Activated naive CD4-positive, alpha-beta T cell treated with anti-CD3 and anti-CD28 coated beads for 36 hours (primary cell): ENCODE measurements at regions not wholly inside any gene's neighbourhood (a gene's known extent, or its start where the extent isn't known, plus 50 kb on each side); places are given as distances from the start of the nearest gene placed in this dataset.

Source experiments
- CTCF ChIA-PET: fragments of 350-600 bp; sonication (Branson Sonifier 250); formaldehyde crosslinking; loops from one replicate; lab custom pipeline; 2021; ENCODE audit warnings: antibody characterized with exemption; lab: Charles Lee
- DNase-seq: peaks from one replicate; pipeline ENCODE4 v3.0.0-alpha.2; 2020
- H3K27ac Mint-ChIP-seq: one replicate; pipeline ENCODE4 v1.8.0; 2021; ENCODE audit warnings: mild to moderate bottlenecking, mixed read lengths
- H3K27me3 Mint-ChIP-seq: one replicate; pipeline ENCODE4 v1.8.0; 2021; ENCODE audit warnings: low read depth, mixed read lengths
- H3K36me3 Mint-ChIP-seq: one replicate; pipeline ENCODE4 v1.8.0; 2021; ENCODE audit warnings: low read depth, mixed read lengths
- H3K4me1 Mint-ChIP-seq: one replicate; pipeline ENCODE4 v1.8.0; 2021; ENCODE audit warnings: low read depth, mixed read lengths
- H3K4me3 Mint-ChIP-seq: one replicate; pipeline ENCODE4 v1.8.0; 2021; ENCODE audit warnings: mild to moderate bottlenecking, moderate library complexity, mixed read lengths
- H3K9me3 Mint-ChIP-seq: one replicate; pipeline ENCODE4 v1.8.0; 2021; ENCODE audit warnings: mixed read lengths
- intact Hi-C: fragments of 100-400 bp; cut with micrococcal nuclease; formaldehyde crosslinking; loops from one replicate; pipeline ENCODE4 v1.15.1; 2023

DNA sequence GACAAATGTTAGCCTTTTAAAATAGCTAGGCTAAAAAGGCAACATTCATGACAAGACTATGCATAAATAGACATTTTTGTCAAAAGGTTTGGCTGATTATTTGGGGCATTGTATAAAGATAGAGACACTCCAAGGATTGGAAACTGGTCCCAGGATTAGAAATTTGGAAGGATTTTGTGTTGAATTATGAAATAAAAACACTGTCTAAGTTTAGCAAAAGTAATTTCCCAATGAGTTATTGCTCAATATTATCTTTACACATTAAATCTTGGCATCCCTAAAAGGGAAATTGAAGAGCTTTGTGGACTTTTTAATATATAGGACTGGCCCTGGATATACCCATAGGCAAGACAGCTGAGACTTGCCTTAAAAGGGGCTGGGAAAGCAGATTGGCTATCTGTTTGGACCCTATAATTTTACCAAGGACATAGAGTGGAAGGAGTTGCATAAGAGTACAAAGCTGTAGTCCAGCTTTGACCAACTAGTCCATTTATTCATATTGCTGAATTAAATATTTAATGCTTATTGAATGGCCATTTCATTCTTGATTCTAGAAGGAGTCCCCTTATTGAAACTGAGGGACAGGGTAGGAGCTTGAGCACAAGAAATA lies 382.7 kb downstream of the METTL15 start:
- no peak for DNase-seq
- Mint-ChIP-seq H3K9me3 (peaks cover 3% of the 10 kb centered on the region), H3K4me1 (no peaks in the 10 kb centered on the region), H3K27me3 (no peaks in the 10 kb centered on the region), H3K4me3 (no peak overlapping the region), H3K27ac (no peak overlapping the region), H3K36me3 (no peaks in the 10 kb centered on the region)
- CTCF ChIA-PET: no interaction called here
- intact Hi-C loops: no loop called here

DNA sequence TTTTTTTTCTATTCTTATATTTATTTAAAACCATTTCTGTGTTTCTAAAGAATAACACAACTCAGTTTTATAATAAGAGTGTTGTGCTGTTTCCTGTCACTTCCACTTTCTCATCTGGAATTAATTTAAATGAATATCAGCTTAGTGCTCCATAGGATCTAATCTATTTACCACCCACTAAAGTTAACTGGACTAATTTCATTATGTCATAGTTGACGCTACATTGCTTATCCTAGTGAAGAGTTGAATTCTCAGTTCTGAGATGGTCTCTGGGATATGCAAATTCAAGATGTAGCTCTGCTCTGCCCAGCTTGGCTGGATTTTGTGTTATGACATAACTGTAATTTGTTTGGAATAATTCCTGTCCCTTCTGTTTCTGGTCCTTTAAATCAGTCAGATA lies 380.1 kb downstream of the METTL15 start:
- DNase-seq: no peak
- H3K9me3 Mint-ChIP-seq: no peaks in the 10 kb centered on the region
- H3K36me3 Mint-ChIP-seq: no peaks in the 10 kb centered on the region
- CTCF ChIA-PET: interaction anchor here (0.8 kb wide), 1 partner anchor 8 kb away, joined by 3 read pairs; no protein-coding TSS in a partner anchor
- H3K27ac Mint-ChIP-seq: no peak overlapping the region
- H3K27me3 Mint-ChIP-seq: no peaks in the 10 kb centered on the region
- H3K4me3 Mint-ChIP-seq: no peak overlapping the region
- intact Hi-C loops: no loop called here
- no peaks in the 10 kb centered on the region for H3K4me1 Mint-ChIP-seq

DNA sequence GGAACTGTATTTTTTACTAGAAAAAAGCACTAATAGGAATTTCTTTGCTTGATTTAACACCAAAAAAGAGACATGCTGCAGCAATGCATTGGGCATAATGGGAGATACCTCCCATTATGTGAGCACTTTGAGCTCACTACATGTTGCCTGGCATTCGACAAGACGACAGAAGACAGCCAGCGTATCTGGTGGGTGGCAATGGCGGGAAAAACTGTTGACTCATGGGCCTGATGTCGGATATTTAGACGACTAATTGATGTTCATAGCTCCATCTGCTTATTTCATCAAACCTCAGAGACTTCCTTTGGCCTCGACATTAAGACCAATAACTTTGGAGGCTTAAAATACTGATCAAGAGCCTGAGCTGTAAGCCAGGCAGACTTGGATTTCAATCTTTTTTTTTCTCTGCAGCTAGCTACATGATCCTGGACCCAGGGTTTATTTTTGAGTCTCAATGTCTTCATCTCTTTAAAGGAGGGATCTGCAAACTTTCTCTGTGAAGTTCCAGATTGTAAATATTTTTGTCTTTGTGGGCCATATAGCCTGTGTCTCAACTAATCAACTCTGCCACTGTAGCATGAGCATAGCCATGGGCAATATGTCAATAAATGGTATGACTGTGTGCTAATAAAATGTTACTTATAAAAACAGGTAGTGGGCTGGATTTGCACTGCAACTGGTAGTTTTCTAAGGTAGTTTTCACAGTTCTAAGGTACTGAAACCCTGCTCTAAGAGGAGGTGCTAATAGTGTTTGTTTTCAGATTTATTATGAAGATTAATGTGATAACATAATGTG lies 375.1 kb downstream of the METTL15 start:
- intact Hi-C loops: no loop called here
- Mint-ChIP-seq H3K27ac (no peak overlapping the region), H3K27me3 (no peaks in the 10 kb centered on the region), H3K36me3 (no peaks in the 10 kb centered on the region), H3K4me1 (no peaks in the 10 kb centered on the region), H3K9me3 (no peaks in the 10 kb centered on the region), H3K4me3 (no peak overlapping the region)
- CTCF ChIA-PET: interaction anchor here (0.7 kb wide), 1 partner anchor 33 kb away, joined by 3 read pairs; no protein-coding TSS in a partner anchor
- DNase-seq: no peak

DNA sequence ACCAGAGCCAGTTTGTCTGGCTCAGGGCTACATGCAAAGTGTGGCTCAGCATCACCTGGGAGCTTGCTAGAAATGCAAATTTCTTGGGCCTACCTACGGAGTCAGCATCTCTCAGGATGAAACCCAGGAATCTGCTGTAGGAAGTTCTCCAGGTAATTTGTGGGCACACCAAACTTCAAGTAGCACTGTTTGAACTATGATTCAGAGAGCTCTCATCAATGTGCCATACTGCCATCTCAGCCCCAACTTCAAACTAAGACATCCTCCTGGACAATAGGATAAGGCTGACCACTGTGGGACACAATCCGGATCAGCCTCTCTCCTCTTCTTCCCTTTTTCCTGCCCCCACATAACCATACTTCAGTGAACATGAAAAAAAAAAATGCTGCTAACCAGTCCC lies 374.5 kb downstream of the METTL15 start:
- intact Hi-C loops: no loop called here
- Mint-ChIP-seq H3K4me3 (no peak overlapping the region), H3K4me1 (no peaks in the 10 kb centered on the region), H3K9me3 (no peaks in the 10 kb centered on the region), H3K27ac (no peak overlapping the region), H3K27me3 (no peaks in the 10 kb centered on the region), H3K36me3 (no peaks in the 10 kb centered on the region)
- DNase-seq: no peak
- CTCF ChIA-PET: interaction anchor here (0.7 kb wide), 1 partner anchor 32 kb away, joined by 3 read pairs; no protein-coding TSS in a partner anchor

DNA sequence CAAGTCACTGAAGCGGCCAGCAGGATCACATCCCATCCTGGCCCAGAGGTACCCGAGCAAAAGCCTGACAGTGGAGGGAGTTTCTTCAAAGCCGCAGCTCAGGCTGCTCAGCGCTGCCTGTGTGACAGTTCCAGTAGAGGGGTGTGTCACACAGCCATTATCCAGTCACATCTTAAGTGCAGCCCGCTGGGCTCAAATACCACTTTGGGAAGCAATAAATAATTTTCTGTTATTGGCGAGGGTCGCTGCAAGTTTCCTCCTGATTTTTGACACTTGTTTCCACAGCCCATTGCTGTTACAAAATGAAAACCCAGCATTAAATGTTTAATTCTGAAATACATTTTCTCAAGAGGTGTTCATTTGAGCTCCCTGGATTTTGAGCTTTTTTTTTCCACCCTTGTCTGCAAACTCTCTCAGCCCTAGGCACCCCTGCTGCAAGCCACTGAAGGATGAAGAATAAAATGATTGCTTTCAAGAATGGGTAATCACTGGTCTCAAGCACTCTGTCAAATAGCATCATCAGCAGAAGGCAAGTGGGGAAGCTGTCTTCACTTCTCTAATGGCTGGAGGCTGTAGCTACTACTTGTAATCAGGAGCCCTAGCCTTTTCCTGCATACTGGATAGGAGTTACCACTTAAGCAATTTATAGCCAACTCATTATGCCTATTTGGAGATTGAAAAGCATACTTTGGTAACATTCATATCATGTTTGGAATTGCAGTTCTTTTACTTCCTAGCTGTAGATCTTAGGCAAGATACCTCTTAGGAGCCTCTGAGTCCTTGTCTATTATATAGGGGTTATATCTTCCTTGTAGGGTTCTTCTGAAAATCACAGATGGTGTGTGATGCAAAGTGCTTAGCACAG lies 373.7 kb downstream of the METTL15 start:
- no peaks in the 10 kb centered on the region for H3K27me3 Mint-ChIP-seq
- CTCF ChIA-PET: interaction anchor here (0.6 kb wide), 1 partner anchor 785 kb away, joined by 3 read pairs; no protein-coding TSS in a partner anchor
- no peaks in the 10 kb centered on the region for H3K9me3 Mint-ChIP-seq
- H3K4me3 Mint-ChIP-seq: no peak overlapping the region
- H3K4me1 Mint-ChIP-seq: no peaks in the 10 kb centered on the region
- no peak for DNase-seq
- H3K36me3 Mint-ChIP-seq: no peaks in the 10 kb centered on the region
- intact Hi-C loops: no loop called here
- H3K27ac Mint-ChIP-seq: no peak overlapping the region

DNA sequence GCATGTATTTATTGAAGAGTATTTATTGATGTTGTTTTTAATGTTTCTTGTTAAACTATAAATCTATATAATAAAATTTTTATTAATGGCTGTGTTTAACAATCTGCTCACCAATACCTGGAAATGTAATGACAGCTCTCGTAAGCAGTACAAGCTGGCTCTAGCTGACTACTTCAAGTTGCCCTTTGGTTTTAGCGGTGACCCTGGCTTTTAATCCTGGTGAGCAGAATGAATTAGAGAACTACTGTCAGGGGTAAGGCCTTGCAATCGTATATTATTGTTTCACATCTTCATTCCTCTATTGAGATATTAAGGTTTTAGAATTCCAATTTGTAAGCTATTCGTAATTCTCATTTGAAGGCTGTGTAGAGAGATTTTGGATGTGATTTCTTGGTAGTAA lies 372.2 kb downstream of the METTL15 start:
- Mint-ChIP-seq H3K27me3 (no peaks in the 10 kb centered on the region), H3K9me3 (no peaks in the 10 kb centered on the region), H3K27ac (no peak overlapping the region), H3K4me1 (no peaks in the 10 kb centered on the region), H3K36me3 (no peaks in the 10 kb centered on the region), H3K4me3 (no peak overlapping the region)
- intact Hi-C loops: no loop called here
- CTCF ChIA-PET: no interaction called here
- no peak for DNase-seq

DNA sequence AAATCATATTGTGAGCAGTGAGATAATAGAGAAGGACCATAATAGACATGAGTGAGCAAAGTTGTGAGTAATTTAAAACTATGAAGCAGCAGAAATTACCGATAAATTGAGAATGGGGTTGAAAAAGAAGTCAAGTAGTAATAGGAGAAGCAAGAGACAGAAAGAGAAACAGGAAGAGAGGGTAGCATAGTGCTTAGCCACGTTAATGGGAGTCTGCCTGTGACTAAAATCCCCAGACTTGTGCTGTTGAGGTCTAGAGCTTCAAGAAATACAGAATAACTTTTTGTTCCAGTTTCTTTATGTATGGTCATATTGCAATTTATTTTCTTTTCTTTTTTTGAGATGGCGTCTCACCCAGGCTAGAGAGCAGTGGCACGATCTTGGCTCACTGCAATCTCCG lies 368.7 kb downstream of the METTL15 start:
- no peak for DNase-seq
- Mint-ChIP-seq H3K4me3 (no peak overlapping the region), H3K27ac (no peak overlapping the region), H3K27me3 (no peaks in the 10 kb centered on the region), H3K4me1 (no peaks in the 10 kb centered on the region), H3K9me3 (no peaks in the 10 kb centered on the region), H3K36me3 (no peaks in the 10 kb centered on the region)
- intact Hi-C loops: no loop called here
- CTCF ChIA-PET: no interaction called here

DNA sequence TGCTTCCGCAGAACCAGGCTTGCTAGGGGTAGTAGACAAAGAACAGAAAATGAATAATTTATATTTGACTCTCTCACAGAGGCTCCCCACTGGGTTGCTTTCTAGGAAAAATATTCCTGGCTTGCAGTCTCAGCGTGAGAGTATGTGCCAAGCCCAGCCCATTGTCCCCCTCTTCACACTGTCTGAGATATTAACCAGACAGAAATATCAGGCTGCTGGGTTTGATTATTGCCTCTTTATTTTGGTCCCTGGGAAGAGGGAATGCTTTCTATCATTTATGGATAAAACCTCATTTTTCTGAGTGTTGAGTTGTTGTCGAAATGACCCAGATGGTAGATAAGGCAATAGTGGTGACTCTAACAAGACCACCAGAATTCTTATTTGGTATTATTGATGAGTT lies 367.9 kb downstream of the METTL15 start:
- CTCF ChIA-PET: no interaction called here
- no peak overlapping the region for H3K4me3 Mint-ChIP-seq
- intact Hi-C loops: no loop called here
- H3K4me1 Mint-ChIP-seq: no peaks in the 10 kb centered on the region
- no peaks in the 10 kb centered on the region for H3K27me3 Mint-ChIP-seq
- H3K27ac Mint-ChIP-seq: no peak overlapping the region
- no peaks in the 10 kb centered on the region for H3K9me3 Mint-ChIP-seq
- H3K36me3 Mint-ChIP-seq: no peaks in the 10 kb centered on the region
- DNase-seq: no peak

DNA sequence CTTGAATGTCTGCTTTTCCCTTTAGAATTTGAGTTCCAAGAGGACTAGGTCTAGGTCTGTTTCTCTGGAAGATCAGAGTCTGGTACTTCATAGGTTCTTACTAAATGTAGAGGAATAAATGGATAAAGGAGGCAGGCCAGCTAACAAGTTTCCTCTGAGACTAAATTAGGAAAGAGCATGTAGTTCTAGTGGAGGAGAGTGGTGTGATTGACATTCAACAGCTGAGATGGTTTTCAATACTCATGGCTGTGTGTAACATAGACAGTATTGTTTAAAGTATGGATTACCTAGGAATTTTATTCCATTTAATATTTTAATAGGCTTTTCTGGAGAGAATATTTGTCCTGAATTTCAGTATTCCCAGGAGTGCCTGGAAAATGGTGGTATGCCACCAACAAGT lies 364.7 kb downstream of the METTL15 start:
- no peak overlapping the region for H3K27ac Mint-ChIP-seq
- no peaks in the 10 kb centered on the region for H3K27me3 Mint-ChIP-seq
- CTCF ChIA-PET: interaction anchor here (0.6 kb wide), 1 partner anchor 37 kb away, joined by 4 read pairs; no protein-coding TSS in a partner anchor
- no peaks in the 10 kb centered on the region for H3K4me1 Mint-ChIP-seq
- H3K4me3 Mint-ChIP-seq: no peak overlapping the region
- no peaks in the 10 kb centered on the region for H3K9me3 Mint-ChIP-seq
- H3K36me3 Mint-ChIP-seq: no peaks in the 10 kb centered on the region
- intact Hi-C loops: no loop called here
- no peak for DNase-seq

DNA sequence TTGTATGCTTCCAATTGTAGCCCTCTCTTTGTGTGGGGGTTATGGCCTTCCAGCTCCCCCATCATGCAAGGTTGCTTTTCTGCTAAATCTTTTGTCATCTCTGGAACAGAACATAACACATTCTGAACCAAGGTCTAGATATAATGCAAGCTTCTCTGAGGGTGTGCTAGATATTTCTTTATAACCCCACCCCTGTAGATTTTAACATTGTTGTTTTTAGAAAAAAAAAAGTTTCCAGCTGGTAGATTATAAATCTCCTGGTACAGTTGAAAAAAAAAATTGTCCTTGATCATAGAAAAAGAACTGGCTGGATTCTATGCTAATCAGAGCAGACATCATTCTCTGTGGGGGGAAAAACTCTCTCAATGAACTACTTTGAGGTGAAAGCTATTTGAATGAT lies 363.3 kb downstream of the METTL15 start:
- H3K4me3 Mint-ChIP-seq: no peak overlapping the region
- H3K4me1 Mint-ChIP-seq: no peaks in the 10 kb centered on the region
- no peaks in the 10 kb centered on the region for H3K9me3 Mint-ChIP-seq
- no peak overlapping the region for H3K27ac Mint-ChIP-seq
- H3K36me3 Mint-ChIP-seq: no peaks in the 10 kb centered on the region
- CTCF ChIA-PET: no interaction called here
- DNase-seq: no peak
- no peaks in the 10 kb centered on the region for H3K27me3 Mint-ChIP-seq
- intact Hi-C loops: no loop called here

DNA sequence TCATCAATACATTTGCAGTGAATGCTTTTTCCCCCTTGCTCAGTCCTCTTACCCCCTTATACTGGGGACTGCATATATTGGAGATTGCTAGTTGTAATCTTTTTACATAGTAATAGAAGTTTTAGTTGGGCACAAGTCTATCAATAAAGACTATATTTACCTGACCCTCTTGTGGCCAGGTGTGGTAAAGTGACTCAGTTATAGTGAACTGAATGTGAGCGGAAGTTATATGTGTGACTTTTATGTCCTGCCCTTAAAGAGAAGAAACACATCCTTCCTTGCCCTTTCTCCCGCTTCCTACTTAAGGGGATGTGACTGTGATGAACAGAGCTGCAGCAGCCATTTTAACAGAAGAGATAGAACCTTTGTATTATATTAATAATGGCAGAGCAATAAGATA lies 362.0 kb downstream of the METTL15 start:
- H3K4me1 Mint-ChIP-seq: no peaks in the 10 kb centered on the region
- no peaks in the 10 kb centered on the region for H3K36me3 Mint-ChIP-seq
- no peak for DNase-seq
- H3K27ac Mint-ChIP-seq: no peak overlapping the region
- intact Hi-C loops: no loop called here
- no peaks in the 10 kb centered on the region for H3K27me3 Mint-ChIP-seq
- H3K9me3 Mint-ChIP-seq: no peaks in the 10 kb centered on the region
- CTCF ChIA-PET: no interaction called here
- no peak overlapping the region for H3K4me3 Mint-ChIP-seq

DNA sequence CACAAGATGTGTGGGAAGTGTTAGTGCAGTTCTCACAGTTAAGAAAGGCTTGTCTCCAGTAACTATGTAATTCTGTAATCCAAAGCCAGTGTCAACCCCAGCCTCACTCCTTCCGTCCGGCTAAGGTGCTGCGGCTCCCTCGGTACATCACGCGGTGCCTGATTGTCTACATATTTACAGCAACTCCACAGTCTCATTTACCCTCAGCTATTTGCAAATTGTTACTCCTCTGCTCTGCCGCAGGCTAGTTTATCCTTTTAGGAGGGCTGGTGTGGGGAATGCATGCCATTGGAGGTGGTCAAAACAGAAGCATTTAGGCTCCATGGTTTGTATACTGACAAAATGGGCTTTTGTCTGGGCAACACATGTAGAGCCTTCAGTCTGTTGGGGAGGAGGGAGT lies 358.3 kb downstream of the METTL15 start:
- Mint-ChIP-seq H3K4me1 (no peaks in the 10 kb centered on the region), H3K27me3 (no peaks in the 10 kb centered on the region), H3K9me3 (no peaks in the 10 kb centered on the region), H3K4me3 (no peak overlapping the region), H3K36me3 (no peaks in the 10 kb centered on the region), H3K27ac (no peak overlapping the region)
- CTCF ChIA-PET: no interaction called here
- DNase-seq: no peak
- intact Hi-C loops: no loop called here
